GM19372 (cell line): ENCODE measurements at regions not wholly inside any gene's neighbourhood (a gene's known extent, or its start where the extent isn't known, plus 50 kb on each side); places are given as distances from the start of the nearest gene placed in this dataset.
A peak's percentile ranks its signal among the peaks of the same experiment; 100 is the strongest.
"Not testable (repeated sequence)": the region's sequence is repeated elsewhere in the genome, so short reads cannot be mapped to it uniquely, and the experiment has no call there.

ENCODE experiments used
- ATAC-seq: cut with Tn5 transposase; IDR thresholded peaks from one replicate; pipeline ENCODE4 v1.9.1; 2021; ENCODE audit warnings: mild to moderate bottlenecking, low read depth, moderate library complexity; ENCODE audit not compliant: unreplicated experiment

GRCh38 chr3:48101301-48101650, 85.1 kb upstream of the MAP4 start:
- ATAC-seq: not testable (repeated sequence)

GRCh38 chr3:48092270-48092669, 76.1 kb upstream of the MAP4 start:
- ATAC-seq: no peak

- no peak for ATAC-seq
These were observed 74.1 kb upstream of the MAP4 start for GRCh38 chr3:48090166-48090939.

GRCh38 chr3:48088749-48089466, 72.7 kb upstream of the MAP4 start:
- ATAC-seq: peak; percentile 93

GRCh38 chr3:48088056-48088748, 72.0 kb upstream of the MAP4 start:
- peak; percentile 30 for ATAC-seq

- no peak for ATAC-seq
These were observed 70.5 kb upstream of the MAP4 start for GRCh38 chr3:48086705-48087104.

GRCh38 chr3:48084929-48085328, 68.7 kb upstream of the MAP4 start:
- ATAC-seq: no peak

- ATAC-seq: no peak
These were observed 68.0 kb upstream of the MAP4 start for GRCh38 chr3:48084170-48084569.

- ATAC-seq: no peak
These were observed 66.5 kb upstream of the MAP4 start for GRCh38 chr3:48082580-48083184.

GRCh38 chr3:48077815-48078214, 61.6 kb upstream of the MAP4 start:
- no peak for ATAC-seq

- no peak for ATAC-seq
These were observed 53.8 kb upstream of the MAP4 start for GRCh38 chr3:48070030-48070429.

- ATAC-seq: no peak
These were observed 53.1 kb upstream of the MAP4 start for GRCh38 chr3:48069339-48069738.

GRCh38 chr3:48068886-48069285, 52.7 kb upstream of the MAP4 start:
- ATAC-seq: no peak

- ATAC-seq: not testable (repeated sequence)
These were observed 52.1 kb upstream of the MAP4 start for GRCh38 chr3:48068320-48068719.

GRCh38 chr3:48067271-48067670, 51.1 kb upstream of the MAP4 start:
- ATAC-seq: no peak
